ENCODE measurements at regions not wholly inside any gene's neighbourhood (a gene's known extent, or its start where the extent isn't known, plus 50 kb on each side); places are given as distances from the start of the nearest gene placed in this dataset.

GRCh38 chr7:18420748-18421147, 74.8 kb upstream of the HDAC9 start:
- no peak for DNase-seq

- no peak for DNase-seq
Measured at GRCh38 chr7:18421297-18422002, 74.1 kb upstream of the HDAC9 start.

- DNase-seq = no peak
Measured at GRCh38 chr7:18425227-18425626, 70.3 kb upstream of the HDAC9 start.

- no peak for DNase-seq
Measured at GRCh38 chr7:18425838-18426445, 69.6 kb upstream of the HDAC9 start.

GRCh38 chr7:18426564-18427226, 68.9 kb upstream of the HDAC9 start:
- DNase-seq = no peak

- DNase-seq = no peak
Measured at GRCh38 chr7:18429547-18429946, 66.0 kb upstream of the HDAC9 start.

GRCh38 chr7:18430810-18431209, 64.7 kb upstream of the HDAC9 start:
- DNase-seq = no peak

GRCh38 chr7:18434171-18434570, 61.4 kb upstream of the HDAC9 start:
- no peak for DNase-seq

- no peak for DNase-seq
Measured at GRCh38 chr7:18437101-18437500, 58.4 kb upstream of the HDAC9 start.

GRCh38 chr7:18440934-18441333, 54.6 kb upstream of the HDAC9 start:
- DNase-seq = no peak

- DNase-seq = no peak
Measured at GRCh38 chr7:18444826-18445225, 50.7 kb upstream of the HDAC9 start.

- DNase-seq = no peak
Measured at GRCh38 chr7:18445483-18445882, 50.1 kb upstream of the HDAC9 start.
